CD4-positive, alpha-beta memory T cell (primary cell): ENCODE measurements at regions not wholly inside any gene's neighbourhood (a gene's known extent, or its start where the extent isn't known, plus 50 kb on each side); places are given as distances from the start of the nearest gene placed in this dataset.

ENCODE experiments used
- CTCF ChIA-PET: fragments of 350-600 bp; sonication (Branson Sonifier 250); formaldehyde crosslinking; loops from one replicate; lab custom pipeline; 2021; ENCODE audit warnings: inconsistent platforms; ENCODE audit not compliant: partially characterized antibody; lab: Charles Lee
- POLR2A ChIA-PET: fragments of 350-600 bp; sonication (Branson Sonifier 250); formaldehyde crosslinking; loops from one replicate; lab custom pipeline; 2021; ENCODE audit not compliant: partially characterized antibody; lab: Charles Lee
- DNase-seq, 5 donors: peaks; one replicate each; pipeline versions ENCODE4 v3.0.0 to v3.0.0-alpha.2; 2020 to 2022; ENCODE audit warnings: mixed read lengths in 1 of 5
- H3K27ac ChIP-seq: one replicate; pipeline ENCODE4 v1.7.0; 2013; ENCODE audit warnings: low read depth, low read length
- H3K27me3 ChIP-seq: 2 replicates; pipeline ENCODE4 v1.7.0; 2013; ENCODE audit warnings: mild to moderate bottlenecking, low read length, moderate library complexity; ENCODE audit not compliant: insufficient read depth
- H3K36me3 ChIP-seq: 2 replicates; pipeline ENCODE4 v1.7.0; 2013; ENCODE audit warnings: mild to moderate bottlenecking, low read length, moderate library complexity; ENCODE audit not compliant: insufficient read depth
- H3K4me1 ChIP-seq: 2 replicates; pipeline ENCODE4 v1.7.0; 2013; ENCODE audit warnings: mild to moderate bottlenecking, low read length, moderate library complexity; ENCODE audit not compliant: insufficient read depth
- H3K4me3 ChIP-seq, 2 donors: one replicate each; pipeline ENCODE4 v1.7.0; 2013; ENCODE audit warnings: low read length in 2 of 2, mild to moderate bottlenecking in 1 of 2
- H3K9me3 ChIP-seq, 2 donors: one replicate each; pipeline ENCODE4 v1.7.0; 2013; ENCODE audit warnings: low read length in 2 of 2, control low read depth in 1 of 2; ENCODE audit not compliant: control insufficient read depth in 1 of 2
- H3K27ac Mint-ChIP-seq, 7 donors: one replicate each; pipeline ENCODE4 v1.8.0; 2020 to 2021; ENCODE audit warnings: mixed read lengths in 7 of 7, mild to moderate bottlenecking in 6 of 7, inconsistent platforms in 3 of 7, moderate library complexity in 3 of 7
- H3K27me3 Mint-ChIP-seq, 2 donors: one replicate each; pipeline ENCODE4 v1.8.0; 2020 to 2021; ENCODE audit warnings: mixed read lengths in 2 of 2
- H3K36me3 Mint-ChIP-seq, 2 donors: one replicate each; pipeline ENCODE4 v1.8.0; 2020 to 2021; ENCODE audit warnings: mixed read lengths in 2 of 2, inconsistent platforms in 1 of 2, mild to moderate bottlenecking in 1 of 2
- H3K4me1 Mint-ChIP-seq, 4 donors: one replicate each; pipeline ENCODE4 v1.8.0; 2020 to 2021; ENCODE audit warnings: mixed read lengths in 4 of 4, mild to moderate bottlenecking in 1 of 4
- H3K4me3 Mint-ChIP-seq, 8 donors: one replicate each; pipeline ENCODE4 v1.8.0; 2020 to 2021; ENCODE audit warnings: mixed read lengths in 8 of 8, mild to moderate bottlenecking in 7 of 8, moderate library complexity in 6 of 8, inconsistent platforms in 3 of 8
- H3K9me3 Mint-ChIP-seq, 8 donors: one replicate each; pipeline ENCODE4 v1.8.0; 2020 to 2021; ENCODE audit warnings: mixed read lengths in 8 of 8, mild to moderate bottlenecking in 5 of 8, inconsistent platforms in 3 of 8, moderate library complexity in 1 of 8
- intact Hi-C: fragments of 100-400 bp; cut with micrococcal nuclease; formaldehyde crosslinking; loops from one replicate; pipeline ENCODE4 v1.15.1; 2023

DNA sequence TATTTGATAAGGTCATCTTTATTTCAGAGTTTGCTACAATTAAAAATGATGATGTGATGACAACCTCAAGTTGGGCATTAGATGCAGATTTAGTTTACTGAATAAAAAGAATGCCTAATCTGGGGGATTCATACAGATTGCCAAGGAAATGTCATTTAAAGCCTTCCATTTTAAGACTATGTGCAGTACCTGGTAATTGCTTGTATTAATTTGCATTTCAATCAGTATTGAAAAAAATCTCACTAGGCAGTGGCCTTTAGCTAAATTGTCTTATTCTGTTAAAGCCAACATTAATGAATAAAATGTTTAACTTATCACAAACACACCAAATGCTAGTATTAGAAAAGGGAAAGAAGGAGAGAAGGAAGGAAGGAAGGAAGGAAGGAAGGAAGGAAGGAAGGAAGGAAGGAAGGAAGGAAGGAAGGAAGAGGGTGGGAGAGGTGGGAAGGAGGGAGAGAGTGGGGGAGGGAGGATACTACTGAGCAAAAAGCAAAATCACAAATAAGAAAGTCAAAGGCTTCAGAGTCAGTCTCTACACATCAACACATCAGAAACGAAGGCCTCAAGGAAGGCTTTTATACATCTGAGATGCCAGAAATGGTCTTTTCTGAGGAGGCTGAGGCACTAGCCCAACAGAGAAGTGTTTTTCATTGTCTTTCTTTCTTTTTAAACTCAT is 271.1 kb upstream of the CLEC14A start:
- Histone ChIP-seq H3K27me3 (no peaks in the 10 kb centered on the region), H3K4me3 (no peak overlapping the region), H3K9me3 (no peaks in the 10 kb centered on the region), H3K36me3 (no peaks in the 10 kb centered on the region), H3K27ac (no peak overlapping the region), H3K4me1 (no peaks in the 10 kb centered on the region)
- Mint-ChIP-seq H3K9me3 (peaks cover 0 to 4% (median 0%) of the 10 kb centered on the region in 8 donors), H3K27me3 (no peaks in the 10 kb centered on the region), H3K27ac (no peak overlapping the region), H3K4me3 (no peak overlapping the region), H3K4me1 (no peaks in the 10 kb centered on the region), H3K36me3 (no peaks in the 10 kb centered on the region)
- intact Hi-C loops = no loop called here
- ChIA-PET CTCF (no interaction called here), POLR2A (no interaction called here)
- no peak for DNase-seq

DNA sequence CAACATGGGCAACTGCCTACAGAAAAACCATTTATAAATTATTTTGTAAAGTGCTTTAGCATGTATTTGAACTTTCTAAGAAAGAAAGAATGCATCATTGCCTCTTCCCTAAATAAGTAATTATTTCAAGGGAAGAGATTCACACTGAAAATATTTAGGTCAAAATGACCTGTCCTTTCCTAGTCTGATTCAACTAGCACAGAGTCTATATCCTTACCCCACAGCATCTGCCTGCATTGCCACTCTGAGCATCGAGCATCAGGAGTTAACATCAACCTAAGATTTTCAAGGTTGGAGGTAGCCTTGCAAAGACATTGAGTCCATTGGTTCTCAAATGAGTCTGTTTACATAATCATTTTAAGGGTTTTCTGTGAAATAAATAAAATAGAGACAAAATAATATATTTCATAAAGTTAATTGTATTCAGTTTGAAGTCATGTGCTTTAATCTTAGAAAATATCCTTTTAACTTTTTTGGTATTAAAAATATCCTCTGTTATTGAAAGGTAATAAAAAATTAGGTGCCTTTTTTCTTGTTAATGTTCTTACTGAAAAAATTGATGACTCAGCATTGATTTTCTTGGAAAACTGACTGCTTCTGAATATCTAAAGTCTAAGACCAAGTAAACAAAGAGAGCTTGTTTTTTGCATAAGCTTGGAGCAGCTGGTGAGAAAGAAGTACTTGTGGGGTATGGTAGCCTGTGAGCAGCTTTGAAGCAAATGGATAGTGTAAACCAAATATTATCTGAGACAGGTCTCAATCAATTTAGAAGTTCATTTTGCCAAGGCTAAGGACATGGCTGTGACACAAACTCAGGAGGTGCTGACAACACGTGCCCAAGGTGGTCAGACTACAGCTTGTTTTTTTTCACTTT is 269.0 kb upstream of the CLEC14A start:
- no peaks in the 10 kb centered on the region for H3K4me1 ChIP-seq
- peaks cover 0 to 2% (median 0%) of the 10 kb centered on the region in 8 donors for H3K9me3 Mint-ChIP-seq
- no peaks in the 10 kb centered on the region for H3K36me3 ChIP-seq
- H3K27me3 ChIP-seq = no peaks in the 10 kb centered on the region
- H3K4me1 Mint-ChIP-seq = no peaks in the 10 kb centered on the region
- H3K4me3 ChIP-seq = no peak overlapping the region
- POLR2A ChIA-PET = no interaction called here
- H3K4me3 Mint-ChIP-seq = no peak overlapping the region
- intact Hi-C loops = no loop called here
- H3K27me3 Mint-ChIP-seq = no peaks in the 10 kb centered on the region
- H3K9me3 ChIP-seq = no peaks in the 10 kb centered on the region
- no peak for DNase-seq
- no peak overlapping the region for H3K27ac ChIP-seq
- no peaks in the 10 kb centered on the region for H3K36me3 Mint-ChIP-seq
- H3K27ac Mint-ChIP-seq = no peak overlapping the region
- CTCF ChIA-PET = no interaction called here

DNA sequence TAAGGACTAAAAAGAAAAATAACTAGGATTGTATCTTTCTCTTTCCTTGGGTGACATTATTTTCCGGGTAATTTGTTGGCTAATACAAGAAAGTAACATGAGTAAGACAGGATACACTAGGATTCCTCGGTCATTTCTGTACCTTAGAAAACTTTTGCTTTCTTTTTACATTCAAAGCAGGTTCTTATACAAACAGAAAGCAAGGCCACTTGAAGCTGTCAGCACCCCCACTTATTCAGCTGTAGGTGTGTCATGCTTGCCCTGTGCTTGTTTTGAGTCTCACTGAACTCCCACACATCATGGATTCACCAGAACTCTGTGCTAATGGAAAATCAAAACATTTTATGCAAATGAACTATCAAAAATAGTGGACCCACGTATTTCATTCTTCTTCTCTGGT is 266.8 kb upstream of the CLEC14A start:
- H3K27me3 Mint-ChIP-seq = no peaks in the 10 kb centered on the region

DNA sequence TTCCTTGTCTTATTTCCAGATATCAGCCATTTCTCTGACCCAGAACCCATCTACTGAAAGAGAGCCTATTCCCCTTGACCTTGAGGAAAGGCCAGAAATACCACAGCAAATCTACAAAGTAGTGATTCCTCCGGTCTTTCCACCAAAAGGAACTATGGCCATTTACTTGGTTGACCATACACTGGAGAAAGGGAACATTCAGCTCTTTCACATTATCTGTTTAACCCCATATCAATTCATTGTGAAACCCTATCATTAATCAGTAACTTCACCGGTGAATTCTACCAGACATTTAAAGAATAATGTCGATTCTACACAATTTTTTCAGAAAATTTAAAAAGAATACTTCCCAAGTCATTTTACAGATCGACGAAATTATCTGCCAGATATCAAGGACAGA is 265.7 kb upstream of the CLEC14A start:
- H3K4me1 Mint-ChIP-seq = no peaks in the 10 kb centered on the region
- no peaks in the 10 kb centered on the region for H3K36me3 ChIP-seq
- no peak overlapping the region for H3K4me3 ChIP-seq
- no peak for DNase-seq
- H3K4me3 Mint-ChIP-seq = no peak overlapping the region
- peaks cover 0 to 5% (median 0%) of the 10 kb centered on the region in 8 donors for H3K9me3 Mint-ChIP-seq
- intact Hi-C loops = no loop called here
- no peak overlapping the region for H3K27ac Mint-ChIP-seq
- CTCF ChIA-PET = no interaction called here
- H3K9me3 ChIP-seq = no peaks in the 10 kb centered on the region
- no peaks in the 10 kb centered on the region for H3K36me3 Mint-ChIP-seq
- POLR2A ChIA-PET = no interaction called here
- no peak overlapping the region for H3K27ac ChIP-seq
- no peaks in the 10 kb centered on the region for H3K27me3 Mint-ChIP-seq
- no peaks in the 10 kb centered on the region for H3K27me3 ChIP-seq
- no peaks in the 10 kb centered on the region for H3K4me1 ChIP-seq

More for the DNA sequence above, 266.8 kb upstream of the CLEC14A start:
- no peak overlapping the region for H3K27ac ChIP-seq
- ChIA-PET CTCF (no interaction called here), POLR2A (no interaction called here)
- no peak overlapping the region for H3K4me3 Mint-ChIP-seq
- H3K27ac Mint-ChIP-seq = no peak overlapping the region
- intact Hi-C loops = no loop called here
- no peaks in the 10 kb centered on the region for H3K9me3 ChIP-seq
- no peaks in the 10 kb centered on the region for H3K4me1 ChIP-seq
- peaks cover 0 to 2% (median 0%) of the 10 kb centered on the region in 8 donors for H3K9me3 Mint-ChIP-seq
- H3K27me3 ChIP-seq = no peaks in the 10 kb centered on the region
- no peaks in the 10 kb centered on the region for H3K36me3 ChIP-seq
- no peaks in the 10 kb centered on the region for H3K36me3 Mint-ChIP-seq
- no peak for DNase-seq
- no peak overlapping the region for H3K4me3 ChIP-seq
- no peaks in the 10 kb centered on the region for H3K4me1 Mint-ChIP-seq

DNA sequence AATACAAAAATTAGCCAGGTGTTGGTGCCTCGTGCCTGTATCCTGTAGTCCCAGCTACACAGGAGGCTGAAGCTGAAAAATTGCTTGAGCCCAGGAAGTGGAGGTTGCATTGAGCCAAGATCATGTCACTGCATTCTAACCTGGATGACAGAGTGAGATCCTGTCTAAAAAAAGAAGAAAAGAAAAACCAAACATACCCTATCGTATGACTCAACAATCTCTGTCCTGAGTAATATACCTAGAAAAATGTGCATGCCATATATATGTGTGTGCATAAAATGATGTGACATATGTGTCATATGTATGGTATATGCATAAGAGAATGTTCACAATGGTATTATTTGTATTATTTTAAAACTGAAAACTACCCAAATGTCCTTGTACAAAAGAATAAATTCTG is 261.5 kb upstream of the CLEC14A start:
- H3K27me3 Mint-ChIP-seq = no peaks in the 10 kb centered on the region
- Histone ChIP-seq H3K4me3 (no peak overlapping the region), H3K27me3 (no peaks in the 10 kb centered on the region), H3K9me3 (no peaks in the 10 kb centered on the region), H3K27ac (no peak overlapping the region), H3K4me1 (no peaks in the 10 kb centered on the region), H3K36me3 (no peaks in the 10 kb centered on the region)
- POLR2A ChIA-PET = no interaction called here
- no peaks in the 10 kb centered on the region for H3K36me3 Mint-ChIP-seq
- H3K4me1 Mint-ChIP-seq = no peaks in the 10 kb centered on the region
- no peak overlapping the region for H3K27ac Mint-ChIP-seq
- CTCF ChIA-PET = no interaction called here
- no peak for DNase-seq
- no peak overlapping the region for H3K4me3 Mint-ChIP-seq
- intact Hi-C loops = no loop called here
- H3K9me3 Mint-ChIP-seq = peaks cover 0 to 5% (median 0%) of the 10 kb centered on the region in 8 donors

DNA sequence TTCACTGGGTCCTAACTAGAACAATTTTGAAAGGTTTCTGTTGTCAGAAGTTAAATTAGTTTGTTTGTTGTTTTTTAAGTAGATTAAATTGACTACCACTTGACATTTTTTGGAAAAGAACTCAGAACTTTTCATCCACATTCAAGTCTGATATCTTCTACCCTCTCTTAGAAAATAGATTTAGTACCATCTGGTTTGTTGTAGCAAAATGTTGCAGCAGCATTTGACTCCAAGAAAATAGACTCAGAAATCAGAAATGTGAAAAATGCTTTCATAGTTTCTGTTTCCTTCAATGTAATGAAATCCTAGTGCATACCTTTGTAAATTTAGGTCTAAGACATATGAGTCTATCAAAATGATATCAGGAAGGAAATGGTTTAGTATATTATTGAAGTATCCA is 256.3 kb upstream of the CLEC14A start:
- Mint-ChIP-seq H3K9me3 (peaks cover 0 to 10% (median under 1%) of the 10 kb centered on the region in 8 donors), H3K4me1 (no peaks in the 10 kb centered on the region), H3K27ac (no peak overlapping the region), H3K4me3 (no peak overlapping the region), H3K36me3 (no peaks in the 10 kb centered on the region), H3K27me3 (peaks cover 0 to 3% of the 10 kb centered on the region in 2 donors)
- ChIA-PET POLR2A (no interaction called here), CTCF (no interaction called here)
- intact Hi-C loops = no loop called here
- no peaks in the 10 kb centered on the region for H3K4me1 ChIP-seq
- H3K4me3 ChIP-seq = no peak overlapping the region
- DNase-seq = no peak
- no peaks in the 10 kb centered on the region for H3K9me3 ChIP-seq
- H3K27me3 ChIP-seq = no peaks in the 10 kb centered on the region
- no peaks in the 10 kb centered on the region for H3K36me3 ChIP-seq
- no peak overlapping the region for H3K27ac ChIP-seq

DNA sequence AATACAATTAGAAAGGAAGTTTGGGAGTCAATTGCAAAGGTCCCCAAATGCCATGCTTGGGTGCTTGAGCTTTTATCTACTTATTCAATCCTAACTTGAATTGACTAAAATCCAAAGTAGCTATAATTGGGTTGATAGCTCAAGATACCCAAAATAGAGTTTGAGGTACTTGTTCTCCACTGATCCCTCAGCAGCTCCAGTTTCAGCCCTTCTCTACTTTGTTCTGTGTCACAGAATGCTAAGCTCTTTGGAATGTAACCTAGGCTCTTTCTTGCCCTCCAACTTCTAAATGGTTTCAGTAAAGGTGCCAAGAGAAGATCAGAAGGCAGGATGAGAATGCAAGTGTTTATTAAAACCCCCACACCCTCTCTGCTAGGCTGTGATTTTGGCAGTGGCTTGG is 251.4 kb upstream of the CLEC14A start:
- peaks cover 0 to 8% (median 0%) of the 10 kb centered on the region in 8 donors for H3K9me3 Mint-ChIP-seq
- intact Hi-C loops = no loop called here
- ChIA-PET CTCF (no interaction called here), POLR2A (no interaction called here)
- Histone ChIP-seq H3K9me3 (no peaks in the 10 kb centered on the region), H3K36me3 (no peaks in the 10 kb centered on the region), H3K27me3 (no peaks in the 10 kb centered on the region), H3K27ac (no peak overlapping the region), H3K4me1 (no peaks in the 10 kb centered on the region), H3K4me3 (no peak overlapping the region)
- no peak overlapping the region for H3K4me3 Mint-ChIP-seq
- no peaks in the 10 kb centered on the region for H3K4me1 Mint-ChIP-seq
- DNase-seq = no peak
- no peak overlapping the region for H3K27ac Mint-ChIP-seq
- H3K36me3 Mint-ChIP-seq = no peaks in the 10 kb centered on the region
- peaks cover 0 to 3% of the 10 kb centered on the region in 2 donors for H3K27me3 Mint-ChIP-seq
